AG04449 (cell line): ENCODE measurements at regions not wholly inside any gene's neighbourhood (a gene's known extent, or its start where the extent isn't known, plus 50 kb on each side); places are given as distances from the start of the nearest gene placed in this dataset.

Experiments
- CTCF ChIA-PET: fragments of 350-600 bp; formaldehyde crosslinking; extraction: SDS; loops from one replicate; lab custom pipeline; 2021; ENCODE audit warnings: antibody characterized with exemption; lab: Yijun Ruan, JAX
- POLR2A ChIA-PET: fragments of 400-600, 350-600 bp; formaldehyde crosslinking; extraction: SDS; loops from one replicate; lab custom pipeline; 2020; ENCODE audit warnings: antibody characterized with exemption, inconsistent platforms; lab: Yijun Ruan, JAX
- DNase-seq: peaks from one replicate; pipeline ENCODE4 v3.0.0-alpha.2; 2010; ENCODE audit warnings: low read depth, low spot score
- H3K4me3 ChIP-seq: 2 replicates; pipeline ENCODE4 v1.5.1; 2011; ENCODE audit warnings: low read depth, mild to moderate bottlenecking, control low read depth, low read length
- CTCF ChIP-seq: IDR thresholded peaks from one replicate; pipeline ENCODE4 v1.5.1; 2011; ENCODE audit warnings: mild to moderate bottlenecking, moderate library complexity, low read length, control low read depth, inconsistent platforms; ENCODE audit not compliant: insufficient read depth; ENCODE audit errors: missing control alignments

- ChIA-PET CTCF (interaction anchor here (0.6 to 2.4 kb wide), 6 partner anchors 10 to 145 kb away, joined by 3 to 6 read pairs (median 4); no protein-coding TSS in a partner anchor), POLR2A (no interaction called here)
- H3K4me3 ChIP-seq: no peak overlapping the region
- no peak for TF ChIP-seq CTCF
- no peak for DNase-seq
Measured at GRCh38 chr22:22346401-22347107, 102.0 kb downstream of the VPREB1 start.

GRCh38 chr22:22348127-22348814 is 103.7 kb downstream of the VPREB1 start:
- no peak overlapping the region for H3K4me3 ChIP-seq
- CTCF ChIA-PET: interaction anchor here (1.1 to 1.6 kb wide), 2 partner anchors 27 to 133 kb away, joined by 3 read pairs; no protein-coding TSS in a partner anchor
- TF ChIP-seq CTCF: peak; percentile 5
- POLR2A ChIA-PET: no interaction called here
- DNase-seq: no peak

GRCh38 chr22:22348815-22349454 is 104.3 kb downstream of the VPREB1 start:
- no peak for TF ChIP-seq CTCF
- CTCF ChIA-PET: interaction anchor here (1.0 to 1.1 kb wide), 2 partner anchors 9 to 134 kb away, joined by 3 to 6 read pairs; no protein-coding TSS in a partner anchor
- no peak overlapping the region for H3K4me3 ChIP-seq
- POLR2A ChIA-PET: no interaction called here
- no peak for DNase-seq

- H3K4me3 ChIP-seq: no peak overlapping the region
- ChIA-PET POLR2A (no interaction called here), CTCF (interaction anchor here (1.0 kb wide), 1 partner anchor 8 kb away, joined by 6 read pairs; no protein-coding TSS in a partner anchor)
- no peak for DNase-seq
- TF ChIP-seq CTCF: no peak
Measured at GRCh38 chr22:22349455-22349836, 104.9 kb downstream of the VPREB1 start.

GRCh38 chr22:22351366-22351765 is 106.8 kb downstream of the VPREB1 start:
- no peak overlapping the region for H3K4me3 ChIP-seq
- POLR2A ChIA-PET: no interaction called here
- TF ChIP-seq CTCF: no peak
- CTCF ChIA-PET: interaction anchor here (1.1 kb wide), 1 partner anchor 21 kb away, joined by 3 read pairs; no protein-coding TSS in a partner anchor
- DNase-seq: no peak
